Activated CD4-positive, alpha-beta T cell treated with anti-CD3 and anti-CD28 coated beads for 36 hours (primary cell): ENCODE measurements at regions not wholly inside any gene's neighbourhood (a gene's known extent, or its start where the extent isn't known, plus 50 kb on each side); places are given as distances from the start of the nearest gene placed in this dataset.
"Not testable (repeated sequence)": the region's sequence is repeated elsewhere in the genome, so short reads cannot be mapped to it uniquely, and the experiment has no call there.

Experiments
- ATAC-seq: fragments of 200-7000 bp; cut with Tn5 transposase; one replicate; pipeline ENCODE4 v1.10.0; 2021; ENCODE audit warnings: mild to moderate bottlenecking, moderate library complexity
- CTCF ChIA-PET: fragments of 350-600 bp; sonication (Branson Sonifier 250); formaldehyde crosslinking; loops from one replicate; lab custom pipeline; 2021; ENCODE audit warnings: antibody characterized with exemption; lab: Charles Lee
- POLR2A ChIA-PET: fragments of 350-600 bp; sonication (Branson Sonifier 250); formaldehyde crosslinking; loops from one replicate; lab custom pipeline; 2021; ENCODE audit warnings: antibody characterized with exemption, inconsistent platforms; lab: Charles Lee
- DNase-seq: peaks from one replicate; pipeline ENCODE4 v3.0.0-alpha.2; 2020
- H3K27ac Mint-ChIP-seq: one replicate; pipeline ENCODE4 v1.8.0; 2021; ENCODE audit warnings: mixed read lengths
- H3K27me3 Mint-ChIP-seq: one replicate; pipeline ENCODE4 v1.8.0; 2021; ENCODE audit warnings: mixed read lengths
- H3K36me3 Mint-ChIP-seq: one replicate; pipeline ENCODE4 v1.8.0; 2021; ENCODE audit warnings: low read depth, mixed read lengths
- H3K4me1 Mint-ChIP-seq: one replicate; pipeline ENCODE4 v1.8.0; 2021; ENCODE audit warnings: mixed read lengths
- H3K4me3 Mint-ChIP-seq: one replicate; pipeline ENCODE4 v1.8.0; 2021; ENCODE audit warnings: mild to moderate bottlenecking, moderate library complexity, mixed read lengths
- H3K9me3 Mint-ChIP-seq: one replicate; pipeline ENCODE4 v1.8.0; 2021; ENCODE audit warnings: low read depth, mixed read lengths
- intact Hi-C, 2 experiments: fragments of 100-400 bp; cut with DNase I in 1 of 2; cut with micrococcal nuclease in 1 of 2; formaldehyde crosslinking; loops; one replicate each; pipeline versions ENCODE4 v1.14.2 to v1.15.1; 2022 to 2024; cut with DNase I, micrococcal nuclease

DNA sequence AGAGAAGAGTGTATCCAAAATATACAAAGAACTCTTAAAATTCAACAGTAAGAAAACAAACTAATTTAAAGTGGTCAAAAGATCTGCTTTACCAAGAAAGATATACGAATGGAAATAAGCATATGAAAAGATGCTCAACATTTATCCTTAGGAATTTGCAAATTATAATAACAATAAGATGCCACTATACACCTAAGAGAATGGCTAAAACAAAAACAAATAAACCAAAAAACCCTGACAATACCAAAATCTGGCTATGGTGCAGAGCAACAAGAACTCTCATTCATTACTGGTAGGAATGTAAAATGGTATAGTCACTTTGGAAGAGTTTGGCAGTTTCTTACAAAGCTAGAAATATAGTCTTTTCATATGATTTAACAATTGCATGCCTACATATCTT, 545.7 kb upstream of the AGA start:
- DNase-seq (no peak), ATAC-seq (no peak)
- no peaks in the 10 kb centered on the region for H3K27me3 Mint-ChIP-seq
- ChIA-PET POLR2A (no interaction called here), CTCF (no interaction called here)
- H3K4me1 Mint-ChIP-seq: no peaks in the 10 kb centered on the region
- no peak overlapping the region for H3K4me3 Mint-ChIP-seq
- intact Hi-C loops: no loop called here
- no peaks in the 10 kb centered on the region for H3K9me3 Mint-ChIP-seq
- H3K36me3 Mint-ChIP-seq: no peaks in the 10 kb centered on the region
- no peak overlapping the region for H3K27ac Mint-ChIP-seq

DNA sequence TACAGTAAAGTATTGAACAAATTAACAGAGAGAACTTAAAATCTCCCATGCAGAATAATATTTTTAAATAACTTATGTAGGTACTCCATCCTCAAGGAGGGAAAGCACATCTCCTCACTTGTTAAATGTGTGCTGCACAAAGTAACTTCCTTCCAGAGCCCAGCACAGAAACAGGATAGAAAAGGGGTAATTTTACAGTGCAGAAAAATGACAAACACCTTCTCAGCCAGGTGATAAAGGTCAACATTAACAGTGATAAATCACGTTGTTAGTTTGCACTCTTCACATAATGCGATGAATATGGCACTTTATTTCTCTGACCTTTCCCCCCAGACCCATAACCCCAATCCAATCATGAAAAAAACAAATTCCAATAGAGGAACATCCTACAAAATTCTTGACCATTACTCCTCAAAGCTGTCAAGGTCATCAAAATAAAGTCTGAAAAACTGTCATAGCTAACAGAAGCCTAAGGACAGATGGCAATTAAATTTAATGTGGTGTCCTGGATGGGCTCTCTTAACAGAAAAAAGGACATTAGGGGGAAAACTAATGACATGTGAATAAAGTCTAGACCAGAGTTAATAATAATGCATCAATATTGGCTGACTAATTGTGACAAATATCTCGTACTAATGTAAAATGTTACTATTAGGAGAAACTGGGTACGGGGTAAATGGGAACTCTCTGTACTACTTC, 547.4 kb upstream of the AGA start:
- H3K27ac Mint-ChIP-seq: no peak overlapping the region
- no peaks in the 10 kb centered on the region for H3K4me1 Mint-ChIP-seq
- no peaks in the 10 kb centered on the region for H3K27me3 Mint-ChIP-seq
- no peaks in the 10 kb centered on the region for H3K36me3 Mint-ChIP-seq
- POLR2A ChIA-PET: no interaction called here
- H3K4me3 Mint-ChIP-seq: no peak overlapping the region
- intact Hi-C loops: no loop called here
- no peak for ATAC-seq
- DNase-seq: no peak
- H3K9me3 Mint-ChIP-seq: no peaks in the 10 kb centered on the region
- CTCF ChIA-PET: no interaction called here

DNA sequence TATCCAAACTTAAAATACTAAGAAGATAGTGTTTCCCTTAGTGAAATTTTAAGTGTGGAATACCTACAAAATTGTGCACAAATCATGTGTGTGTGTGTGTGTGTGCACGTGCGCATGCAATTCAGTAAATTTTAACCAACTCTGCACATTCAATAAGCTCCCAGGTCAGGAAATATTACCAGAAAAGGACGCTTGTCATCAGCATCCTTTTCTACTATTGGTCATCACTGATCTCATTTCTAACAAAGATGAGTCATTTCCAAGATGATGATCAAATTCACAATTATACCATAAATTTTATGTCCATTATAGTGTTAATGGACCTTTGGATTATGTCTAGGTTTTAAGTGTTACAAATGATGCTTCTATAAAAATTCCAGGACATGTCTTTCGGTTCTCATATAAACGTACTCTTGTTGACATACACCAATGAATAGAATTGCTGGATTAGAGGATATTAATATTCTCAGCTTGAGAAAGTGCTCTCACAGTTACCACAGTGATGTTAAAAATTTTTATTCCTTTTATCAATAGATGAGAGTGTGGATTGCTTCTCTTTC, 560.9 kb upstream of the AGA start:
- CTCF ChIA-PET: no interaction called here
- H3K27ac Mint-ChIP-seq: no peak overlapping the region
- ATAC-seq (no peak), DNase-seq (no peak)
- POLR2A ChIA-PET: no interaction called here
- H3K36me3 Mint-ChIP-seq: no peaks in the 10 kb centered on the region
- peaks cover 3% of the 10 kb centered on the region for H3K9me3 Mint-ChIP-seq
- H3K4me1 Mint-ChIP-seq: no peaks in the 10 kb centered on the region
- no peaks in the 10 kb centered on the region for H3K27me3 Mint-ChIP-seq
- intact Hi-C loops: no loop called here
- no peak overlapping the region for H3K4me3 Mint-ChIP-seq

DNA sequence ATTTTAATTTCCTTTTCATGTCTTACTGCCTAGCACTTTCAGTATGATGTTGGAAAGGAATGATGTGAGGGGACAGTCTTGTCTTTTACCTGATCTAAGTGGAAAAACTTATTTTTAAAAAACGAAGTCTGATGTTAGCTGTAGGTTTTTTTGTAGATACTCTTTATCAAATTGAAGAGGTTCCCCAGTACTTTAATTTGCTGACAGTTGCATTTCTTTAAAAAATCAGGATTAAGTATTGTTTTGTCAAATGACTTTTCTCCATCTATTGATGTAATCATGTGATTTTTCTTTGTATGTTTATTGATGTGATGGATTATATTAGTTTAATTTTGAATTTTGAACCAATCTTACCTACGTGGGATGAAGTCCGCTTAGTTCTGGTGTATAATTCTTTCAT, 568.4 kb upstream of the AGA start:
- no peak for ATAC-seq
- H3K36me3 Mint-ChIP-seq: no peaks in the 10 kb centered on the region
- no peaks in the 10 kb centered on the region for H3K27me3 Mint-ChIP-seq
- ChIA-PET CTCF (no interaction called here), POLR2A (no interaction called here)
- H3K4me3 Mint-ChIP-seq: no peak overlapping the region
- no peaks in the 10 kb centered on the region for H3K4me1 Mint-ChIP-seq
- DNase-seq: no peak
- no peak overlapping the region for H3K27ac Mint-ChIP-seq
- peaks cover 2% of the 10 kb centered on the region for H3K9me3 Mint-ChIP-seq
- intact Hi-C loops: no loop called here

DNA sequence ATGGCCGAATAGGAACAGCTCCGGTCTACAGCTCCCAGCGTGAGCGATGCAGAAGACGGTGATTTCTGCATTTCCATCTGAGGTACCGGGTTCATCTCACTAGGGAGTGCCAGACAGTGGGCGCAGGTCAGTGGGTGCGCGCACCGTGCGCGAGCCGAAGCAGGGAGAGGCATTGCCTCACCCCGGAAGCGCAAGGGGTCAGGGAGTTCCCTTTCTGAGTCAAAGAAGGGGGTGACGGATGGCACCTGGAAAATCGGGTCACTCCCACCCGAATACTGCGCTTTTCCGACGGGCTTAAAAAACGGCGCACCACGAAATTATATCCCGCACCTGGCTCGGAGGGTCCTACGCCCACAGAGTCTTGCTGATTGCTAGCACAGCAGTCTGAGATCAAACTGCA, 572.8 kb upstream of the AGA start:
- POLR2A ChIA-PET, H3K9me3 Mint-ChIP-seq, H3K27me3 Mint-ChIP-seq, H3K4me3 Mint-ChIP-seq, DNase-seq, H3K4me1 Mint-ChIP-seq, H3K27ac Mint-ChIP-seq, ATAC-seq, H3K36me3 Mint-ChIP-seq, intact Hi-C loops, CTCF ChIA-PET: not testable (repeated sequence)

DNA sequence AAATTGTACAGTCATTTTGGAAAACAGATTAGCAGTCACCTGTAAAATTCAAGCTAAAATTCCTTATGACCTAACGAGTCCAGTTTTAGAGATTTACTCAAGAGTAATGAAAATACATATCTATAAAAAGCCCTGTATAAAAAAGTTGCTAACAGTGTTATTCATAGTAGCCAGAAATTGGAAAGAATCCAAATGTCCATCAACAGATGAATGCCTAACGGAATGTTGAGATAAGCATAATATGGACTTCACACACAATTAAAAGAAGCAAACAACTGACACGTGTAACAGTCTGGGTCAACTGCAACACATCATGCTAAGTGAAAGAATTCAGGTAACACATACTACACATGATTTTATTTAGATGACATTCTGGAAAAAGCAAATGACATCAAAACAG, 584.8 kb upstream of the AGA start:
- Mint-ChIP-seq H3K4me1 (no peaks in the 10 kb centered on the region), H3K9me3 (no peaks in the 10 kb centered on the region), H3K36me3 (no peaks in the 10 kb centered on the region), H3K27me3 (no peaks in the 10 kb centered on the region), H3K4me3 (no peak overlapping the region), H3K27ac (no peak overlapping the region)
- no peak for DNase-seq
- intact Hi-C loops: no loop called here
- ChIA-PET POLR2A (no interaction called here), CTCF (interaction anchor here (1.4 kb wide), 1 partner anchor 19 kb away, joined by 3 read pairs; no protein-coding TSS in a partner anchor)
- ATAC-seq: no peak

DNA sequence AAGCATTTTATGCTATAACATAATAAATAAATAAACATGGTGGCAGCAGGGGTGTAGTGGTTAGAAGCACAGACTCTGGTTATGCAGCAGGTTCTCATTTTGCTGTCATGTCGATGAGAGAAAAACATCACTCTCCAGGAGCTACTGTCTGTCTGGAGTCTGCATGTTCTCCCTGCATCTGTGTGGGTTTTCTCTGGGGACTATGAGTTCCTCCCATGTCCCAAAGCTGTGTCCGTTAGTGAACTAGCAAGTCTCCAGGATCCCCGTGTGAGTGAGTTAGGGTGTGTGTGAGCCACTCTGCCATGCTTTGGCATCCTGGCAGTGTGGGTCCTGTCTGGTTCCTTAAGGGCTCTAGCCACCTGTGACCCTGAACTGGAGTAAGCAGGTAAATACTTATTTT, 585.6 kb upstream of the AGA start:
- ChIA-PET CTCF (interaction anchor here (0.6 to 1.4 kb wide), 2 partner anchors 18 to 139 kb away, joined by 3 read pairs; no protein-coding TSS in a partner anchor), POLR2A (no interaction called here)
- no peaks in the 10 kb centered on the region for H3K27me3 Mint-ChIP-seq
- H3K27ac Mint-ChIP-seq: no peak overlapping the region
- ATAC-seq (no peak), DNase-seq (no peak)
- intact Hi-C loops: no loop called here
- H3K4me3 Mint-ChIP-seq: no peak overlapping the region
- H3K9me3 Mint-ChIP-seq: peaks cover 2% of the 10 kb centered on the region
- no peaks in the 10 kb centered on the region for H3K36me3 Mint-ChIP-seq
- H3K4me1 Mint-ChIP-seq: no peaks in the 10 kb centered on the region

DNA sequence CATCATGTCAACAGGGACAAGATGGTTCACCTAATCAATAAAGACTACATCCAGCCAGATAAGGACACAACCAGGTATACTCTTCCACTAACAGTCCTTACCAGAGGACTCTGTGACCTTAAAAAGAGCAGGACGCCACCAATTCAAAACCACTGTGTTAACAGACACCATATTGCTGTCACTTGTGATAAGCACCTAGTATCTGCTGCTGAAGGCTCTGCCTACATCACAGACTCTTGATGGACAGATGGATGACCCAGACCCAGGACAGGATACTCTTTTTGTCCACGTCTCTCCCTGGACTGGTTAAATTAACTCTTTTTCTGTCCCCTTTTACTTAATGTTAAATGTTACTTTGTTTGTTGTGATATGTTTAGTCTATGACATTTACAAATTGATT, 586.2 kb upstream of the AGA start:
- H3K9me3 Mint-ChIP-seq: peaks cover 2% of the 10 kb centered on the region
- H3K4me1 Mint-ChIP-seq: no peaks in the 10 kb centered on the region
- H3K27ac Mint-ChIP-seq: no peak overlapping the region
- H3K4me3 Mint-ChIP-seq: no peak overlapping the region
- POLR2A ChIA-PET: no interaction called here
- H3K36me3 Mint-ChIP-seq: no peaks in the 10 kb centered on the region
- CTCF ChIA-PET: interaction anchor here (1.4 kb wide), 1 partner anchor 18 kb away, joined by 3 read pairs; no protein-coding TSS in a partner anchor
- ATAC-seq (no peak), DNase-seq (no peak)
- no peaks in the 10 kb centered on the region for H3K27me3 Mint-ChIP-seq
- intact Hi-C loops: no loop called here

DNA sequence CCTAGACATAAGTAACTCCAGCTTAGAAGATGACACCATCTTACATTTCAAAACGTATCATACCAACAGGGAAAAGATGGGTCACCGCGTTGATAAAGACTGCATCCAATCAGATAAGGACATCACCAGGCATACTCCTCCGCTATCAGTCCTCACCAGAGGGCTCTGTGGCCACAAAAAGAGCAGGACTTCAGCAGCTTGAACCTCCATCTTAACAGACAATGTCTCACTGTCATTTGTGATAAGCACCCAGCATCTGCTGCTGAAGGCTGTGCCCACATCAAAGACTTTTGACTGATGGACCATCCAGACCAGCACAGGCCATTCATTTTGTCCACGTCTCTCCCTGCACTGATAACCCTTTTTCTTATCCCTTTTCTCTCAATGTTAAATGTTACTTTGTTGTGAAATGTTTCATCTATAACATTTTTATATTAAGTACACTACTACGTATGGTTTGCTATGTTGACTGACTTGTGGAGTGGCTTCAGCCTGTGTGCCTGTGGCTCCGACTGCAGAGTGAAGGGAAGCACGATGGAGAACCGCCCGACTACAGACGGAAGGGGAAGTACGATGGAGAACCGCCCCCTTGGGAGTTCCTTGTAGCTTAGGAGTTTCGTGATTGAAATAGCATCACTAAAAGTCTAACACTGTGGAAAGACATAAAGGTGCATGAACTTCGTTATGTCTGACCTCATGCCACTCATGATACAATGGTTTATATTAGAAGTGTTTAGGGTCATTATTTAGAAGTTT, 595.4 kb upstream of the AGA start:
- H3K27me3 Mint-ChIP-seq: no peaks in the 10 kb centered on the region
- H3K36me3 Mint-ChIP-seq: no peaks in the 10 kb centered on the region
- ChIA-PET CTCF (no interaction called here), POLR2A (no interaction called here)
- H3K27ac Mint-ChIP-seq: no peak overlapping the region
- ATAC-seq (no peak), DNase-seq (no peak)
- no peak overlapping the region for H3K4me3 Mint-ChIP-seq
- no peaks in the 10 kb centered on the region for H3K9me3 Mint-ChIP-seq
- intact Hi-C loops: no loop called here
- H3K4me1 Mint-ChIP-seq: no peaks in the 10 kb centered on the region

DNA sequence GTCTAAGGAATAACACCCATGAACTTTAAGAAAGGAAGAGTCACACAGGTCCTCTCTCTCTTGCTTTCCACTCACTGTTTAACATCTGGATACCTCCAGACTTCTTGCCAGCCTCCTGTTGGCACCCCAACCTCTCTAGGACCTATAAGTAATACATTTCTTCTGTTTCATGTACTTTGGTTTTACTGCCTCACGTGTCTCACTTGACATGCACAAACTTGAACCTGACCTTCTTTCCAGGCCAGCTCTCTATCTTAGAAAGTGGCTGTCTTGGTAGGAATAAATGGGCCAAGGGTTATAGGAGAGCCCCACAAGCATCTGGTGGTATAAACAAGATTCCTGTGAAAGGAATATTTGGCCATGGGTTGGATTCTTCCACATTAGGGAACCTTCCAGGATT, 614.8 kb upstream of the AGA start:
- DNase-seq (no peak), ATAC-seq (no peak)
- intact Hi-C loops: no loop called here
- POLR2A ChIA-PET: no interaction called here
- CTCF ChIA-PET: no interaction called here
- Mint-ChIP-seq H3K4me3 (no peak overlapping the region), H3K27me3 (no peaks in the 10 kb centered on the region), H3K27ac (no peak overlapping the region), H3K4me1 (no peaks in the 10 kb centered on the region), H3K36me3 (no peaks in the 10 kb centered on the region), H3K9me3 (no peaks in the 10 kb centered on the region)

DNA sequence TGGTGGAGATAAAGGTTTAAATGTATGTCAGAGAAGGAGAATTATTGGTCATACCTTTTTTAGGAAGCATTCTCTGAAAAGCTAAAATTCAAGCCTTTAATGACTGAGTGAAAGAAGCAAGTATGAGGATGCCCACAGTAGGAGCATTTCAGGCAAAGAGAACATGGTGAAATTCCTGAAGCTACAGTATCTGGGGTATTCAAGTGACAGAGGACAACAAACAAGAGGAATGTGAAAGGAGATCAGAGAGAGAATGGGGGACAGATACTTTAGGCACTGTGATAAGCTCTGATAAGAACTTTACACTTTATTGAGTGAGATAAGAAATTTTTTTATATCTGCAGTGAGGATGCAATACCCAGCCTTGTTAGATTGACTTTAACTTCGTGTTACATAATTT, 621.3 kb upstream of the AGA start:
- ATAC-seq (no peak), DNase-seq (no peak)
- H3K36me3 Mint-ChIP-seq: no peaks in the 10 kb centered on the region
- no peaks in the 10 kb centered on the region for H3K4me1 Mint-ChIP-seq
- POLR2A ChIA-PET: no interaction called here
- intact Hi-C loops: no loop called here
- H3K27ac Mint-ChIP-seq: no peak overlapping the region
- no peaks in the 10 kb centered on the region for H3K9me3 Mint-ChIP-seq
- no peaks in the 10 kb centered on the region for H3K27me3 Mint-ChIP-seq
- CTCF ChIA-PET: interaction anchor here (0.7 kb wide), 1 partner anchor 428 kb away, joined by 3 read pairs; no protein-coding TSS in a partner anchor
- no peak overlapping the region for H3K4me3 Mint-ChIP-seq
